ENCODE measurements at regions not wholly inside any gene's neighbourhood (a gene's known extent, or its start where the extent isn't known, plus 50 kb on each side); places are given as distances from the start of the nearest gene placed in this dataset.

DNA sequence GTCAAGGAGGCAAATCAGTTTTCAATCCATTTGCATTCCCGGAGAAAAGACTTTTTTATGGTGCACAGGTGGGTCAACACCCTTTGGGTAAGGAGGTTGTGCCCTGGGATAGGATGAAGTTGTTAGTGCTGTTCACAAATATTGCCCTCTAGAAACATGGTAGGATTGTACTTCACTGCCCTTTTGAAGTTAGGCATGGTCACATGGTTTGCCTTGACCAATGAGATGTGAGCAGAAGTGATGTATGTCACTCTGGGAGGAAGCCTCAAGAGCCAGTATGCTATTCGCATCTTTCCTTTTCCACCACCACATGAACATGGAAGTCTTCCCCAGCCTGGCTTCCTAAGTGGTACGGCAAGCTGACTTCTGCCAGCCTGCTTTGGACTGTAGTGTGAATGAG is 182.7 kb downstream of the TMX1 start:
- Histone ChIP-seq H3K4me3 (ENCODE audit: low read depth in 1 of 5, low read length in 5 of 5) (no peak overlapping the region), H3K36me3 (ENCODE audit: control insufficient read depth in 5 of 5, insufficient read depth in 5 of 5, low read length in 5 of 5) (no peaks in the 10 kb centered on the region), H3K27ac (ENCODE audit: low read depth, low read length) (no peak overlapping the region), H3K9ac (ENCODE audit: low read length in 5 of 5) (no peak overlapping the region), H3K9me3 (ENCODE audit: control insufficient read depth in 5 of 5, low read length in 5 of 5) (peaks cover 0 to 11% (median 6%) of the 10 kb centered on the region in 5 donors), H3K27me3 (ENCODE audit: control insufficient read depth in 5 of 5, insufficient read depth in 4 of 5, low read length in 5 of 5) (peaks cover 0 to 2% (median 0%) of the 10 kb centered on the region in 5 donors), H3K4me1 (ENCODE audit: control insufficient read depth in 5 of 5, insufficient read depth in 5 of 5, low read length in 5 of 5) (peaks cover 0 to 13% (median 12%) of the 10 kb centered on the region in 5 donors)

GRCh38 chr14:51424041-51424440 is 184.0 kb downstream of the TMX1 start:
- Histone ChIP-seq H3K27me3 (ENCODE audit: control insufficient read depth in 5 of 5, insufficient read depth in 4 of 5, low read length in 5 of 5) (peaks cover 0 to 2% (median 0%) of the 10 kb centered on the region in 5 donors), H3K9ac (ENCODE audit: low read length in 5 of 5) (no peak overlapping the region), H3K27ac (ENCODE audit: low read depth, low read length) (no peak overlapping the region)

GRCh38 chr14:51424561-51425251 is 184.7 kb downstream of the TMX1 start:
- peaks cover 0 to 13% (median 12%) of the 10 kb centered on the region in 5 donors for H3K4me1 ChIP-seq (ENCODE audit: control insufficient read depth in 5 of 5, insufficient read depth in 5 of 5, low read length in 5 of 5)
- no peak overlapping the region for H3K9ac ChIP-seq (ENCODE audit: low read length in 5 of 5)
- no peaks in the 10 kb centered on the region for H3K36me3 ChIP-seq (ENCODE audit: control insufficient read depth in 5 of 5, insufficient read depth in 5 of 5, low read length in 5 of 5)
- peaks cover 0 to 3% (median 0%) of the 10 kb centered on the region in 5 donors for H3K9me3 ChIP-seq (ENCODE audit: control insufficient read depth in 5 of 5, low read length in 5 of 5)
- H3K27ac ChIP-seq (ENCODE audit: low read depth, low read length), result no peak overlapping the region
- no peak overlapping the region for H3K4me3 ChIP-seq (ENCODE audit: low read depth in 1 of 5, low read length in 5 of 5)
- H3K27me3 ChIP-seq (ENCODE audit: control insufficient read depth in 5 of 5, insufficient read depth in 4 of 5, low read length in 5 of 5), result peaks cover 0 to 2% (median 0%) of the 10 kb centered on the region in 5 donors

More at GRCh38 chr14:51424041-51424440, 184.0 kb downstream of the TMX1 start:
- Histone ChIP-seq H3K36me3 (ENCODE audit: control insufficient read depth in 5 of 5, insufficient read depth in 5 of 5, low read length in 5 of 5) (no peaks in the 10 kb centered on the region), H3K4me3 (ENCODE audit: low read depth in 1 of 5, low read length in 5 of 5) (no peak overlapping the region), H3K9me3 (ENCODE audit: control insufficient read depth in 5 of 5, low read length in 5 of 5) (peaks cover 0 to 6% (median under 1%) of the 10 kb centered on the region in 5 donors), H3K4me1 (ENCODE audit: control insufficient read depth in 5 of 5, insufficient read depth in 5 of 5, low read length in 5 of 5) (peaks cover 0 to 13% (median 12%) of the 10 kb centered on the region in 5 donors)

DNA sequence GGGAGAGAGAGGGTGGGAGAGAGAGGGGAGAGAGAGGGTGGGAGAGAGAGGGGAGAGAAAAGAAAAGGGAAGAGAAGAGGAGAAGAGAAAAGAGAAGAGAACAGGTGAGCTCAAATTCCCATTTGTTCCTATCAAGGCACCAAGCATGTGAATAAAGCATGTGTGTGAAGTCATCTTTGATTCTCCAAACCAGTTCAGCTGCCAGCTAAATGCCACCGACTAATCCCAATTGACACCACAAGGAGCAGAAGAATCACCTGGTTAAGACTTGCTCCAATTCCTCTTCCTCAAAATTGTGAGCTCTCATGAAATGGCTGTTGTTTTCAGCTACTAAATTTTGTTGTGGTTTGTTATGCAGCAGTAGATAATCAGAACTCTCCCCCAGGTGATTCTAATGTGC is 188.9 kb downstream of the TMX1 start:
- H3K9me3 ChIP-seq (ENCODE audit: control insufficient read depth in 5 of 5, low read length in 5 of 5), result no peaks in the 10 kb centered on the region
- H3K4me1 ChIP-seq (ENCODE audit: control insufficient read depth in 5 of 5, insufficient read depth in 5 of 5, low read length in 5 of 5), result peaks cover 0 to 18% (median 12%) of the 10 kb centered on the region in 5 donors
- no peak overlapping the region for H3K27ac ChIP-seq (ENCODE audit: low read depth, low read length)
- H3K9ac ChIP-seq (ENCODE audit: low read length in 5 of 5), result no peak overlapping the region
- H3K36me3 ChIP-seq (ENCODE audit: control insufficient read depth in 5 of 5, insufficient read depth in 5 of 5, low read length in 5 of 5), result no peaks in the 10 kb centered on the region
- H3K27me3 ChIP-seq (ENCODE audit: control insufficient read depth in 5 of 5, insufficient read depth in 4 of 5, low read length in 5 of 5), result peaks cover 0 to 2% (median 0%) of the 10 kb centered on the region in 5 donors
- H3K4me3 ChIP-seq (ENCODE audit: low read depth in 1 of 5, low read length in 5 of 5), result no peak overlapping the region

- H3K27me3 ChIP-seq (ENCODE audit: control insufficient read depth in 5 of 5, insufficient read depth in 4 of 5, low read length in 5 of 5), result peaks cover 0 to 2% (median 0%) of the 10 kb centered on the region in 5 donors
- H3K4me1 ChIP-seq (ENCODE audit: control insufficient read depth in 5 of 5, insufficient read depth in 5 of 5, low read length in 5 of 5), result peaks cover 0 to 11% (median 5%) of the 10 kb centered on the region in 5 donors
- no peak overlapping the region for H3K4me3 ChIP-seq (ENCODE audit: low read depth in 1 of 5, low read length in 5 of 5)
- H3K27ac ChIP-seq (ENCODE audit: low read depth, low read length), result no peak overlapping the region
- H3K36me3 ChIP-seq (ENCODE audit: control insufficient read depth in 5 of 5, insufficient read depth in 5 of 5, low read length in 5 of 5), result no peaks in the 10 kb centered on the region
- H3K9me3 ChIP-seq (ENCODE audit: control insufficient read depth in 5 of 5, low read length in 5 of 5), result no peaks in the 10 kb centered on the region
- no peak overlapping the region for H3K9ac ChIP-seq (ENCODE audit: low read length in 5 of 5)
These were observed 190.0 kb downstream of the TMX1 start for GRCh38 chr14:51430079-51430478.

DNA sequence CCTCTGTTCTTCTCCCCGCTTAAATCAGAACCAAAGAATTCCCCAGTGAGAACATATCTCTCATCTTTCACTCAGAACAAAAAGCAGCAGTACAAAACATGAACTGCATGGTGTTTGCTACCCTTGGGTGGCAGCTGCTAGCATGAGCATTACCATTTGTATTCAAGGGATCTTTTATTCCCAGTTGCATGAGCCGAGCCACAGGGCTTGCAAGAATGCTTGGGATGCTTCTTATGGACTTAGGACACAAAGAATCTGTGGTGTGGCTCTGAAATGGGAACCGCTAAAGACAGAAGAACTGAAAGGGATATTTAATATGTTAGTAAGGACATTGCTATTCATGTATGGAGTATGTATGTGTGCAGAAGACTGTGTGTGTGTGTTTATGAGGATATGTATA is 190.6 kb downstream of the TMX1 start:
- H3K27ac ChIP-seq (ENCODE audit: low read depth, low read length), result no peak overlapping the region
- H3K9ac ChIP-seq (ENCODE audit: low read length in 5 of 5), result no peak overlapping the region
- no peaks in the 10 kb centered on the region for H3K36me3 ChIP-seq (ENCODE audit: control insufficient read depth in 5 of 5, insufficient read depth in 5 of 5, low read length in 5 of 5)
- no peaks in the 10 kb centered on the region for H3K27me3 ChIP-seq (ENCODE audit: control insufficient read depth in 5 of 5, insufficient read depth in 4 of 5, low read length in 5 of 5)
- H3K4me1 ChIP-seq (ENCODE audit: control insufficient read depth in 5 of 5, insufficient read depth in 5 of 5, low read length in 5 of 5), result peaks cover 0 to 6% (median 0%) of the 10 kb centered on the region in 5 donors
- no peaks in the 10 kb centered on the region for H3K9me3 ChIP-seq (ENCODE audit: control insufficient read depth in 5 of 5, low read length in 5 of 5)
- no peak overlapping the region for H3K4me3 ChIP-seq (ENCODE audit: low read depth in 1 of 5, low read length in 5 of 5)

GRCh38 chr14:51431033-51431709 is 191.1 kb downstream of the TMX1 start:
- H3K9me3 ChIP-seq (ENCODE audit: control insufficient read depth in 5 of 5, low read length in 5 of 5), result no peaks in the 10 kb centered on the region
- H3K27me3 ChIP-seq (ENCODE audit: control insufficient read depth in 5 of 5, insufficient read depth in 4 of 5, low read length in 5 of 5), result no peaks in the 10 kb centered on the region
- no peaks in the 10 kb centered on the region for H3K36me3 ChIP-seq (ENCODE audit: control insufficient read depth in 5 of 5, insufficient read depth in 5 of 5, low read length in 5 of 5)
- H3K4me1 ChIP-seq (ENCODE audit: control insufficient read depth in 5 of 5, insufficient read depth in 5 of 5, low read length in 5 of 5), result peaks cover 0 to 6% (median 0%) of the 10 kb centered on the region in 5 donors
- no peak overlapping the region for H3K9ac ChIP-seq (ENCODE audit: low read length in 5 of 5)
- no peak overlapping the region for H3K27ac ChIP-seq (ENCODE audit: low read depth, low read length)
- H3K4me3 ChIP-seq (ENCODE audit: low read depth in 1 of 5, low read length in 5 of 5), result no peak overlapping the region

DNA sequence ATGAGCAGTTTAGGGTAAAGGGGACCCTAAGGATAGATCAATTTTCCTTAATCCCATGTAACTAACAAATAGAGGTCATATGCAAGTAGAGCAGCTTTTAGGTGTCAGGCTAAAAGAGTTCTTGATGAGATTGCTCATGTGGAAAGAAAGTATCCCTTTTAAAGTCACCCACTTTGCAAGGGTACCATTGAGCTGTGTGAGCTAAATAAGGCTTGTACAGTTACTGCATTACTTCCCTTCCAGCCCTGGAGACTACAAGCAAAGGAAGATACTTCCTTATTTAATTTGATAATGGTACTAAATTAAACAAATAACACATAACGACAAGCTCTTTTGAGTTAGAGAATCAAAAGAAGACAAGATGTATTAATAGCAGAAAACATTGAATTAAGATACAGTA is 191.7 kb downstream of the TMX1 start:
- Histone ChIP-seq H3K27me3 (ENCODE audit: control insufficient read depth in 5 of 5, insufficient read depth in 4 of 5, low read length in 5 of 5) (no peaks in the 10 kb centered on the region), H3K9me3 (ENCODE audit: control insufficient read depth in 5 of 5, low read length in 5 of 5) (no peaks in the 10 kb centered on the region), H3K36me3 (ENCODE audit: control insufficient read depth in 5 of 5, insufficient read depth in 5 of 5, low read length in 5 of 5) (no peaks in the 10 kb centered on the region), H3K4me1 (ENCODE audit: control insufficient read depth in 5 of 5, insufficient read depth in 5 of 5, low read length in 5 of 5) (peaks cover 0 to 6% (median 0%) of the 10 kb centered on the region in 5 donors), H3K27ac (ENCODE audit: low read depth, low read length) (no peak overlapping the region), H3K4me3 (ENCODE audit: low read depth in 1 of 5, low read length in 5 of 5) (no peak overlapping the region), H3K9ac (ENCODE audit: low read length in 5 of 5) (no peak overlapping the region)

DNA sequence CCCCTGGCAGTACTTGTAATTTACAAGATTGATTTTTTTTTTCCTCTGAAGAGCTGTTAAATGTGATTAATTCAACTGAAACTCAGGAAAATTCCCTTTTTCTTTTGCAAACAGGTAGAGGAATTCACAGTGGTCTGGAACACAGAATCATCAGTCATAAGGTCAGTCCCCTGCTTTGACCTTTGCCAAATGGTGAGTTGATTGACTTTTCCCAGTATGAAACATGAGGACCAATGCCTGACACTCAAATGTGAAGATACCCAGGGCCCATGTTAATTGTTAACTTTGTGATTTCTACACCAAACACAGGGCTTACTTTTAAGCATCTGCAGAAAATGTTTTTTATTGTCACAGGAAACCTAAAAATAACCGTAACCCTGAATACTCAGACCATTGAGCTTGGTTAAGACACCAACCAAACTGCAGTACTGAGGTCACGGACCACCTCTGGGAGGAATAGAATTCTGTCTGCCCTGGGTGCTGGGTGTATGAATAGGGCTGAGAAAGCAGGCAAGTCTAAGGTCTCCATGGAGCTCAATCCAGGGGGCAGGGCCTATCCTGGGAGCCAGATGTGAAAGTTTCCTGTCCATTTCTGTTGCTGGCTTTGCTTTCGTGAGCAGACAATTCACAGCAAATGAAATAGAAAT is 192.4 kb downstream of the TMX1 start:
- Histone ChIP-seq H3K27me3 (ENCODE audit: control insufficient read depth in 5 of 5, insufficient read depth in 4 of 5, low read length in 5 of 5) (no peaks in the 10 kb centered on the region), H3K27ac (ENCODE audit: low read depth, low read length) (no peak overlapping the region), H3K4me3 (ENCODE audit: low read depth in 1 of 5, low read length in 5 of 5) (no peak overlapping the region), H3K4me1 (ENCODE audit: control insufficient read depth in 5 of 5, insufficient read depth in 5 of 5, low read length in 5 of 5) (peaks cover 0 to 6% (median 0%) of the 10 kb centered on the region in 5 donors), H3K9me3 (ENCODE audit: control insufficient read depth in 5 of 5, low read length in 5 of 5) (no peaks in the 10 kb centered on the region), H3K9ac (ENCODE audit: low read length in 5 of 5) (no peak overlapping the region), H3K36me3 (ENCODE audit: control insufficient read depth in 5 of 5, insufficient read depth in 5 of 5, low read length in 5 of 5) (no peaks in the 10 kb centered on the region)

DNA sequence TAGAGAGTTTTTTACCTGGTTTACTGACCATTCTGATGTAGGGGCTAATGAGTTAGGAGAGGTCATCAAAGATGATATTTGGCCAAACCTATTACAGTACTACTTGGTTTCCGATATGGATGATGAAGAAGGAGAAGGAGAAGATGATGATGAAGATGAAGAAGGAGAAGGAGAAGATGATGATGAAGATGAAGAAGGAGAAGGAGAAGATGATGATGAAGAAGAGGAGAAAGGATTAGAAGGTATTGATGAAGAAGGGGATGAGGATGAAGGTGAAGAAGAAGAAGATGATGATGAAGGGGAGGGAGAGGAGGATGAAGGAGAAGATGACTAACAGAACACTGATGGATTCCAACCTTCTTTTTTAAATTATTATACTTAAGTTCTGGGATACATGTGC is 196.6 kb downstream of the TMX1 start:
- no peaks in the 10 kb centered on the region for H3K4me1 ChIP-seq (ENCODE audit: control insufficient read depth in 5 of 5, insufficient read depth in 5 of 5, low read length in 5 of 5)
- H3K9ac ChIP-seq (ENCODE audit: low read length in 5 of 5), result no peak overlapping the region
- H3K27me3 ChIP-seq (ENCODE audit: control insufficient read depth in 5 of 5, insufficient read depth in 4 of 5, low read length in 5 of 5), result no peaks in the 10 kb centered on the region
- H3K4me3 ChIP-seq (ENCODE audit: low read depth in 1 of 5, low read length in 5 of 5), result no peak overlapping the region
- no peaks in the 10 kb centered on the region for H3K36me3 ChIP-seq (ENCODE audit: control insufficient read depth in 5 of 5, insufficient read depth in 5 of 5, low read length in 5 of 5)
- no peak overlapping the region for H3K27ac ChIP-seq (ENCODE audit: low read depth, low read length)
- H3K9me3 ChIP-seq (ENCODE audit: control insufficient read depth in 5 of 5, low read length in 5 of 5), result no peaks in the 10 kb centered on the region

All from subcutaneous abdominal adipose tissue (tissue), 5 donors.